Lower lobe of right lung (tissue), 2 donors: ENCODE measurements at regions not wholly inside any gene's neighbourhood (a gene's known extent, or its start where the extent isn't known, plus 50 kb on each side); places are given as distances from the start of the nearest gene placed in this dataset.

Source experiments
- ATAC-seq, 2 donors: fragments of 200-7000 bp; cut with Tn5 transposase; one replicate each; pipeline ENCODE4 v1.9.1; 2020 to 2022; ENCODE audit warnings: mild to moderate bottlenecking in 2 of 2, moderate library complexity in 2 of 2
- DNase-seq: peaks from one replicate; pipeline ENCODE4 v3.0.0-alpha.2; 2020
- H3K27ac ChIP-seq: fragments of 200-600 bp; one replicate; pipeline ENCODE4 v1.8.0; 2022
- H3K27me3 ChIP-seq: fragments of 200-600 bp; one replicate; pipeline ENCODE4 v1.8.0; 2022; ENCODE audit warnings: low read depth
- H3K36me3 ChIP-seq: fragments of 200-600 bp; one replicate; pipeline ENCODE4 v1.8.0; 2022; ENCODE audit warnings: mild to moderate bottlenecking
- H3K4me1 ChIP-seq: fragments of 200-600 bp; one replicate; pipeline ENCODE4 v1.8.0; 2022
- H3K4me3 ChIP-seq: fragments of 200-600 bp; one replicate; pipeline ENCODE4 v1.8.0; 2022; ENCODE audit warnings: mild to moderate bottlenecking
- H3K9me3 ChIP-seq: fragments of 200-600 bp; one replicate; pipeline ENCODE4 v1.8.0; 2022
- CTCF ChIP-seq: fragments of 200-600 bp; IDR thresholded peaks from one replicate; pipeline ENCODE4 v1.8.0; 2022; ENCODE audit warnings: antibody characterized with exemption, mild to moderate bottlenecking
- intact Hi-C: fragments of 100-400 bp; cut with DNase I; formaldehyde crosslinking; loops from one replicate; pipeline ENCODE4 v1.11.0; 2022
- donor health status: DM: no; HTN: yes; CAD: no; lungs with severe emphysema.

DNA sequence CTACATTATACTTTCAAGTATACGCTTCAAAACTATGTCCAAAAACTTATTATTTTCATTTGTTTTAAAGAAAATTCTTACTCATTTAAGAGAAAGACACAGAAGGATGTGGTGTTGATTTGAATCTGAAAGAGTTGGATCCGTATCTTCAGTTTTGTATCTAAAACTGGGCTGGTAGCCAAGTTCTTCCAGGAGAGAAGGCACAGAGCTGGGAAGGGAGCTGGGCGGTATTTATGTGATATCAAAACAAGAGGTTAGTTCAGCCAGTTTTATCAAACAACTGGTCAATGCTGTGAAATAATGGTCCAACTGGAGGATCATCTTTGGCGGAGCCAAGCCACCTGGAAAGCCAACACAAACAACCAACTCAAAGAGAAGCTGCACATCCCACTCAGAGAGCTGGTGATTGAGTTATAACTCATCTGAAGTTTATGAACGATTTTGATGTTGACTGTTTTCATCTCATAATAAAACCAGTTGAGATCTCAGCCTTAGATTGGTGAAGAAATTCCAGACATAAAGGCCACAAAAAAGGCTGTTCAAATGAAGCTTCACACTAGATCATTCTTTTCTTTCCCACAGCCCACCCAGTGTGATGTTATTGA lies 489.6 kb upstream of the RASGRP1 start:
- H3K9me3 ChIP-seq: peaks cover 5% of the 10 kb centered on the region
- no peaks in the 10 kb centered on the region for H3K36me3 ChIP-seq
- intact Hi-C loops: no loop called here
- no peaks in the 10 kb centered on the region for H3K27me3 ChIP-seq
- no peaks in the 10 kb centered on the region for H3K4me1 ChIP-seq
- DNase-seq (no peak), ATAC-seq (no peak)
- H3K4me3 ChIP-seq: no peak overlapping the region
- no peak overlapping the region for H3K27ac ChIP-seq
- TF ChIP-seq CTCF: no peak

DNA sequence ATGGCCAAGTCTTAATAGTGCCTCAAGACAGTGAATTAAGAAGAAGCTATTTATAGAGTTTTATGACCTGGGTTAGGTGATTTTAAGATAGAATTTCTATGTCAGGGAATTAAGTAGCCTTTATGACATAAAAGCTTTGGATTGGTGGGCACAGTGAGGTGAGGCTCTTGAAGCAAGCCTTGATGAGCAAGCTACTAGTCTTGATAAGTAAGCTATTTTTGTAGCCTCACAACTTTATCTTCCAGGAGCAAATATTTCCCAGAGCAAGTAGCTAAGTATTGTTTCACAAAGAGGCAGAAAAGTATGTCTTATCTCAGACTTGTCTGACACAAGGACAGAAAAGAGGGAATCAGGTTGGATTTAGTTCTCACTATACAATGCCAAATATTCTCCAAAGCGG lies 491.7 kb upstream of the RASGRP1 start:
- Histone ChIP-seq H3K36me3 (no peaks in the 10 kb centered on the region), H3K27ac (no peak overlapping the region), H3K4me3 (no peak overlapping the region), H3K27me3 (no peaks in the 10 kb centered on the region), H3K9me3 (no peaks in the 10 kb centered on the region), H3K4me1 (no peaks in the 10 kb centered on the region)
- intact Hi-C loops: no loop called here
- no peak for TF ChIP-seq CTCF
- ATAC-seq (no peak), DNase-seq (no peak)

DNA sequence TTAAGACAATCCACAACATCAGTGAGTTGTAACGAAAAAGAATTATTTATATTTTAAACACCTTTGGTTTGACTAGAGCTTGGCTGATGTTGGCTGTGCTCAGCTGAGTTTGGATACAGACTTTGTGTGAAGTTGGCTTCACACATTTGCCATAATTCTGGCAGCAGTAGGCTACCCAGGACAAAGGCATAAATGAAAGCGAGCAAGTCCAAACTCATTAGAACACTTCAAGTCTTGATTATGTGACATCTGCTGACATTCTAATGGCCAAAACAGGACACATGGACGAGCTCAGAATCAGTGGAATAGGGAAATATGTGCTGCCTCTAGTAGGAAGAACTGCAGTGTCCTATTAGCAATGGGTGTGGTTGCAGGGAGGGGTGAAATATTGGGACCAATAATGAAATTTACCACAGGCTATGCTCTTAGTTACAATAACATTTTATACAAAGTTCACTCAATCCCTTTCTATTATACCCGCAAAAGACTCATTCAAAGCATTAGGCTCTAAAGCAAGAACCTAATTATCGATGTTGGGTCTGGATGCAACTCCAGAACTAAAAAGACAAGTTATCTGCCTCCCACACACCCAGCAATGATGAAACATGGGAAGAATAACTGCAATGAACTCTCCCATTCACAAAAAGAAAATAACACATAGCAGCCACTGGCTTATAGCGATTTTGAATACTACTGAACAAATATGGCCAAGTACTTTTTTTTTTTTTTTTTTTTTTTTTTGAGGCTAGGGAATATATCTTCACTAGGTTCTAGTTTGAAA lies 493.9 kb upstream of the RASGRP1 start:
- no peaks in the 10 kb centered on the region for H3K36me3 ChIP-seq
- TF ChIP-seq CTCF: no peak
- no peak for DNase-seq
- no peak for ATAC-seq
- H3K4me1 ChIP-seq: no peaks in the 10 kb centered on the region
- intact Hi-C loops: no loop called here
- no peaks in the 10 kb centered on the region for H3K27me3 ChIP-seq
- H3K27ac ChIP-seq: no peak overlapping the region
- H3K4me3 ChIP-seq: no peak overlapping the region
- no peaks in the 10 kb centered on the region for H3K9me3 ChIP-seq

GRCh38 chr15:39059917-39060316 lies 495.3 kb upstream of the RASGRP1 start:
- Histone ChIP-seq H3K4me1 (no peaks in the 10 kb centered on the region), H3K27ac (no peak overlapping the region), H3K4me3 (no peak overlapping the region), H3K9me3 (no peaks in the 10 kb centered on the region), H3K36me3 (no peaks in the 10 kb centered on the region), H3K27me3 (no peaks in the 10 kb centered on the region)
- no peak for TF ChIP-seq CTCF
- ATAC-seq (no peak), DNase-seq (no peak)
- intact Hi-C loops: no loop called here

DNA sequence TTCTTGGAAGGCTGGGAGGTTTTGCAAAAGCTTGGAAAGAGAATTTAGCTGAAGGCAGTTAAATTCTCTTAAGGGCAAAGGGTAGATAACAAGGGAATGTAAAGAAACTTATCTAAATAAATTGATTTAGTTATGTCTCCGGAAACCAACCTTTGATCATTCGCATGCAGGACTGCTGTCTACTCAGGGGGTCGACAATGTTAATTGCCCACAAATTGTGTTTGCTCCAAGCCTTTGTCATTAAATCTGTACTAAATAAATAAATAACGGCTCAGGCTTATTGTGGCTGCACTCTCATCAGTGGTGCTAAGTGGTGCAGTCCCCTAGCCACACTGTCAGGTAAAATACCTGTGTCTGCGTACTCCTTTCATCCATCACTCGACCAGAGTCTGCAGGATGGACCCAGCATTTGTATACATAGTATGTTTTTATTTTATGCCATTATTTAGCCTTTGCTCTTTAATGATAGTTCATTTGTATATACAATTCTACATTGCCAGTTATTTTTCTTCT lies 497.4 kb upstream of the RASGRP1 start:
- Histone ChIP-seq H3K9me3 (no peaks in the 10 kb centered on the region), H3K27me3 (no peaks in the 10 kb centered on the region), H3K4me1 (no peaks in the 10 kb centered on the region), H3K27ac (no peak overlapping the region), H3K36me3 (no peaks in the 10 kb centered on the region), H3K4me3 (no peak overlapping the region)
- ATAC-seq (no peak), DNase-seq (no peak)
- no peak for TF ChIP-seq CTCF
- intact Hi-C loops: no loop called here
